RWPE2 (cell line): ENCODE measurements at regions not wholly inside any gene's neighbourhood (a gene's known extent, or its start where the extent isn't known, plus 50 kb on each side); places are given as distances from the start of the nearest gene placed in this dataset.

ENCODE experiments used
- ATAC-seq: fragments of 200-7000 bp; cut with Tn5 transposase; 3 replicates; pipeline ENCODE4 v1.9.1; 2021; ENCODE audit warnings: low read depth
- DNase-seq: peaks from one replicate; pipeline ENCODE4 v3.0.0-alpha.2; 2020; ENCODE audit warnings: low spot score
- H3K27ac ChIP-seq: fragments of 450-650 bp; 2 replicates; pipeline ENCODE4 v1.5.1; 2017; ENCODE audit warnings: mild to moderate bottlenecking; ENCODE audit not compliant: poor library complexity, severe bottlenecking
- H3K27me3 ChIP-seq: fragments of 250-450 bp; sonication (Bioruptor Pico); 2 replicates; pipeline ENCODE4 v1.5.1; 2021; ENCODE audit warnings: mild to moderate bottlenecking, moderate library complexity; ENCODE audit not compliant: insufficient read depth, poor library complexity, severe bottlenecking
- H3K36me3 ChIP-seq: fragments of 250-450 bp; sonication (Bioruptor Pico); 2 replicates; pipeline ENCODE4 v1.5.1; 2020; ENCODE audit warnings: low read depth, mild to moderate bottlenecking, moderate library complexity
- H3K4me1 ChIP-seq: fragments of 250-450 bp; sonication (Bioruptor Pico); 2 replicates; pipeline ENCODE4 v1.5.1; 2021; ENCODE audit warnings: mild to moderate bottlenecking, moderate library complexity; ENCODE audit not compliant: insufficient read depth, poor library complexity, severe bottlenecking
- H3K4me3 ChIP-seq: fragments of 250-450 bp; sonication (Bioruptor Pico); 2 replicates; pipeline ENCODE4 v1.5.1; 2021; ENCODE audit warnings: mild to moderate bottlenecking, moderate library complexity; ENCODE audit not compliant: severe bottlenecking
- H3K9me3 ChIP-seq: fragments of 250-450 bp; sonication (Bioruptor Pico); 2 replicates; pipeline ENCODE4 v1.5.1; 2021; ENCODE audit warnings: mild to moderate bottlenecking, moderate library complexity; ENCODE audit not compliant: severe bottlenecking
- TF ChIP-seq, protein P1 (sequence below): fragments of 450-650 bp; IDR thresholded peaks from one replicate; pipeline ENCODE4 v1.5.1; 2017; ENCODE audit warnings: mild to moderate bottlenecking, moderate library complexity; ENCODE audit not compliant: poor library complexity, severe bottlenecking

DNA sequence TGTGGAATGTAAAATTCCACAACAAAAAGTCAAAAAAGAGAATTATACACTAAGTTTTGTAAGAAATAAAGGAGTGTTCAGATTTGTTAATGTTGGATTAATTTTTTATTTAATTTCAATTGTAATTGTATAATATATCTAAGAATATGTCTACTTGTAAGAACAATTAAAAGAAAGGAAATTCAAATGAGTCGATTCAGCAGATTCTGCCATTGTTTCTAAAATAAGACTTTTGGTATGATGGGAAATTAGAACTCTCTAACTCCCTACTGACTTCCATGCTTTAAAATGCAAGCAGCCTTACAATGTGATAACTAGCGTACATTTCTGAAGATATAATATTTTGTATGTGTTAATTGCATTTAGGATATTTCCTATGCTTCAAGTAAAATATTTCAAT lies 395.9 kb upstream of the ZNF717 start:
- Histone ChIP-seq H3K9me3 (no peaks in the 10 kb centered on the region), H3K27ac (no peak overlapping the region), H3K4me3 (no peak overlapping the region), H3K36me3 (no peaks in the 10 kb centered on the region), H3K27me3 (peaks cover 15% of the 10 kb centered on the region), H3K4me1 (no peaks in the 10 kb centered on the region)
- TF ChIP-seq, protein P1, sequence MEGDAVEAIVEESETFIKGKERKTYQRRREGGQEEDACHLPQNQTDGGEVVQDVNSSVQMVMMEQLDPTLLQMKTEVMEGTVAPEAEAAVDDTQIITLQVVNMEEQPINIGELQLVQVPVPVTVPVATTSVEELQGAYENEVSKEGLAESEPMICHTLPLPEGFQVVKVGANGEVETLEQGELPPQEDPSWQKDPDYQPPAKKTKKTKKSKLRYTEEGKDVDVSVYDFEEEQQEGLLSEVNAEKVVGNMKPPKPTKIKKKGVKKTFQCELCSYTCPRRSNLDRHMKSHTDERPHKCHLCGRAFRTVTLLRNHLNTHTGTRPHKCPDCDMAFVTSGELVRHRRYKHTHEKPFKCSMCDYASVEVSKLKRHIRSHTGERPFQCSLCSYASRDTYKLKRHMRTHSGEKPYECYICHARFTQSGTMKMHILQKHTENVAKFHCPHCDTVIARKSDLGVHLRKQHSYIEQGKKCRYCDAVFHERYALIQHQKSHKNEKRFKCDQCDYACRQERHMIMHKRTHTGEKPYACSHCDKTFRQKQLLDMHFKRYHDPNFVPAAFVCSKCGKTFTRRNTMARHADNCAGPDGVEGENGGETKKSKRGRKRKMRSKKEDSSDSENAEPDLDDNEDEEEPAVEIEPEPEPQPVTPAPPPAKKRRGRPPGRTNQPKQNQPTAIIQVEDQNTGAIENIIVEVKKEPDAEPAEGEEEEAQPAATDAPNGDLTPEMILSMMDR, result no peak
- ATAC-seq (no peak), DNase-seq (no peak)

DNA sequence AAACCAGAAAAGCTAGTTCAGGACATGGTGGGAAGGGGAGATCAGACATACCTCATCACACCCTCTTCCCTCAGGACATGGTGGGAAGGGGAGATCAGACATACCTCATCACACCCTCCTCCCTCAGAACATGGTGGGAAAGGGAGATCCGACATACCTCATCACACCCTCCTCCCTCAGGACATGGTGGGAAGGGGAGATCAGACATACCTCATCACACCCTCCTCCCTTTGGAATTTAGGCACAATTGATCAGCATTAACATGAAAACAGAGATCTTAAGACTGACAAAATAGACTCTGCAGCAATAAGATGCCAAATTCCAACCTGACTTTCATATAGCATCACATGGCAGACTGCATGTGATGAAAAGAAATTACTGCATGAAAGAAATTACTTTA lies 412.7 kb upstream of the ZNF717 start:
- no peaks in the 10 kb centered on the region for H3K4me1 ChIP-seq
- H3K9me3 ChIP-seq, result no peaks in the 10 kb centered on the region
- DNase-seq (no peak), ATAC-seq (no peak)
- no peak overlapping the region for H3K27ac ChIP-seq
- TF ChIP-seq, protein P1, result no peak
- H3K27me3 ChIP-seq, result no peaks in the 10 kb centered on the region
- H3K36me3 ChIP-seq, result no peaks in the 10 kb centered on the region
- H3K4me3 ChIP-seq, result no peak overlapping the region

DNA sequence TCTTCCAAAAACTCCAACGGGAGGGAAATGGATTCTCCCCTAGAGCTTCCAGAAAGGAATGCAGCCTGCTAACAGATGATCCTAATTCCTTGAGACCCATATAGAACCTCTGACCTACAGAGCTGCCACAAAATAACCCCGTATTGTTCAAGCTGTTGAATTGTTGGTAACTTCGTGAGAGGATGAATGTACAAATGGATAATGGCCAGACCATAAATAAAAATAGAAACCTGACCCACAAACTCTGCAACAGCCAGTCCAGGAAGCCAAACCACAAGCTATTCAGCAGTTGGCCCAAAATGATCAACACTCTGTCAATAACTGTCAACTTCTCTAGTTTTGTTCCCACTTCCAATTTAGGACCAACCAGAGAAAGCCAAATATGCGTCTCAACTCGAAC lies 414.0 kb upstream of the ZNF717 start:
- DNase-seq (no peak), ATAC-seq (no peak)
- TF ChIP-seq, protein P1, result no peak
- Histone ChIP-seq H3K9me3 (no peaks in the 10 kb centered on the region), H3K4me3 (no peak overlapping the region), H3K36me3 (no peaks in the 10 kb centered on the region), H3K27ac (no peak overlapping the region), H3K4me1 (no peaks in the 10 kb centered on the region), H3K27me3 (no peaks in the 10 kb centered on the region)

DNA sequence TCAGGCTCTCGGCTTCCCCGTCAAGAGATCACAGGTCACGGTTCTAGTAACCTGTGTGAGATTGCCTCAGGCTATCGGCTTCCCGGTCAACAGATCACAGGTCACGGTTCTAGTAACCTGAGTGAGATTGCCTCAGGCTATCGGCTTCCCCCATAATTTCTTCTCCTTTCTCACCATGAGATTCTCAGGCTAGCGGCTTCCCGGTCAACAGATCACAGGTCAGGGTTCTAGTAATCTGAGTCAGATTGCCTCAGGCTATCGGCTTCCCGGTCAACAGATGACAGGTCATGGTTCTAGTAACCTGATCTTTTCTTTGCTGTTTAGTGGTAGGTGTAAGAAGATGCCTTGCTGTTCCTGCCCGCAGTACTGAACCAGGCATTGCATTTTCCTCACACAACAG lies 418.2 kb upstream of the ZNF717 start:
- TF ChIP-seq, protein P1, result no peak
- no peaks in the 10 kb centered on the region for H3K4me1 ChIP-seq
- no peak for DNase-seq
- H3K9me3 ChIP-seq, result no peaks in the 10 kb centered on the region
- no peaks in the 10 kb centered on the region for H3K27me3 ChIP-seq
- no peaks in the 10 kb centered on the region for H3K36me3 ChIP-seq
- no peak overlapping the region for H3K27ac ChIP-seq
- no peak for ATAC-seq
- no peak overlapping the region for H3K4me3 ChIP-seq

DNA sequence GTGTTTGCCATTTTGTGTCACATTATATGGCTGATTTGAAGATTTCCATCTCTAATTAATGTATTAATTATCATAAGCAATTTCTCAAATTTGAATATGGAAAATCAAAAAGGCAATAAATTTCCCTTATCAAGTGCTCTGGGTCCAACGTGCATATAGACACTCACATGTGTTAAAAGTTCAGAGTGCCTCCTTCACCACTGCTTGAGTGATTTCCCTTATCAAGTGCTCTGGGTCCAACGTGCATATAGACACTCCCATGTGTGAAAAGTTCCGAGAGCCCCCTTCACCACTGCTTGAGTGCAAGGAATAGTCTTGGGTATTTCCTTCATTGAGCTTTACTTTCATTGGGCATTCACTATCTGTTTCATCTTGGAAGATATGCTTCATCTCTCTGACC lies 421.0 kb upstream of the ZNF717 start:
- Histone ChIP-seq H3K36me3 (no peaks in the 10 kb centered on the region), H3K4me1 (no peaks in the 10 kb centered on the region), H3K27ac (no peak overlapping the region), H3K4me3 (no peak overlapping the region), H3K27me3 (no peaks in the 10 kb centered on the region), H3K9me3 (no peaks in the 10 kb centered on the region)
- no peak for ATAC-seq
- no peak for DNase-seq
- TF ChIP-seq, protein P1, result no peak
